ENCODE measurements at regions not wholly inside any gene's neighbourhood (a gene's known extent, or its start where the extent isn't known, plus 50 kb on each side); places are given as distances from the start of the nearest gene placed in this dataset.

DNA sequence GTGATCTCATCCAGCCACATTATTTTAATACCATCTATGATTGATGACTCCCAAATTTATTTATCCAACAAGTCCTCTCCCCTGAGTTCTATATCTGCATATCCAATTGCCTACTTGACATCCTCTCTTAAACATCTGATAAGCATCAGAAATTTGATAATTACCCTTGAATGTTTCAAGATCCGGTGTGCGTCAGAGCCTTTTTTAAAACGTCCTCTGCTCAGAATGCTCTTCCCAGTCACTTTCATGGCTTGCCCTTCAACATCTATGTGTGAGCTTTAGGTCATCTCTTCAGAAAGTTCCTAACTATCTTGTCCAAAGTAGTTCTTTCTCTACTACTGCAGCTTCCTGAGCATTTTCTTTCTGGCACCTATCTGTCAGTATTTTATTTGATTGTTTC, 364.3 kb downstream of the PLPP3 start:
- Histone ChIP-seq H3K27me3 (replicated peaks; ENCODE audit: control insufficient read depth, insufficient read depth, low read length) (no peaks in the 10 kb centered on the region), H3K4me3 (ENCODE audit: low read length) (no peak overlapping the region), H3K9ac (ENCODE audit: low read length) (no peak overlapping the region), H3K36me3 (ENCODE audit: control insufficient read depth, insufficient read depth, low read length, severe bottlenecking) (no peaks in the 10 kb centered on the region), H3K9me3 (ENCODE audit: control insufficient read depth, low read length) (no peaks in the 10 kb centered on the region), H3K4me1 (ENCODE audit: control insufficient read depth, insufficient read depth, low read length) (peaks cover 12% of the 10 kb centered on the region)
- DNase-seq (ENCODE audit: low read depth), result no peak

DNA sequence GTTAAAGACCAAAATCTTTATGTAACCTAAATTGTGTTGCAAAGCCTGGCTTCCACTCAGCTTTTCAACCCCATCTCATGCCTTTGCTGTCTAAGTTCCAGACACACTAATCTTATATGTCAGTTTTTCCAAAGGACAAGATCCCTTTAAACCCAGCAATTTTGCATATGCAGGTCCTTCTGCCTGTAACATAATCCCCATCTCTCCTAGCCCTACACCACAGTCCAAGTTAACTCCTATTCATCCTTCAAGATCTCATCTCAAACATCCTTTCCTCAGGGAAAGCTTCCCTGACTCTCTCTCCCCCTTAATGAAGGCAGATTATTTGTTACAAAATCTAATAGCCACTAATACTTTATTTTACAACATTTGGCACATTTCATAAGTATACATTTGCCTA, 366.3 kb downstream of the PLPP3 start:
- no peak for DNase-seq (ENCODE audit: low read depth)
- no peak overlapping the region for H3K9ac ChIP-seq (ENCODE audit: low read length)
- no peaks in the 10 kb centered on the region for H3K36me3 ChIP-seq (ENCODE audit: control insufficient read depth, insufficient read depth, low read length, severe bottlenecking)
- H3K4me3 ChIP-seq (ENCODE audit: low read length), result no peak overlapping the region
- peaks cover 12% of the 10 kb centered on the region for H3K4me1 ChIP-seq (ENCODE audit: control insufficient read depth, insufficient read depth, low read length)
- H3K9me3 ChIP-seq (ENCODE audit: control insufficient read depth, low read length), result no peaks in the 10 kb centered on the region
- no peaks in the 10 kb centered on the region for H3K27me3 ChIP-seq (replicated peaks; ENCODE audit: control insufficient read depth, insufficient read depth, low read length)

DNA sequence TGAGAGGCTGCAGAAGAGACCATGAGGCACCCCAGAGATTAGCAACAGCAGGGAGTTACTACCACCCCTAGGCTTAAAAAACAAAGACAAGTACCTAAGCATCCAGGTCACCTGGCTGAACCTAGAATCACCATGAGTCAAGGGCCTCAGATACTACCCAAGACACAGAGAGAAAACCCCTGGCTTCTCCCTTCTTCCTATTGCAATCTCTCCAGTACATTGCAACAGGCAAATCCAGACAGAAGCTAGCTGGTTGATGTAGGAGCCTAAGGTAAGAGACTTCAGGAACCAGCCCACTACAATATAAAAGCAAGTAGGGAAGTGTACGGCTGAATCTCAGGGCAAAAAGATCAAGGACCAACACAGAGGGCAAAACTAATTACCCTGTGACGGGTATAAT, 367.2 kb downstream of the PLPP3 start:
- H3K4me1 ChIP-seq (ENCODE audit: control insufficient read depth, insufficient read depth, low read length), result peaks cover 12% of the 10 kb centered on the region
- no peaks in the 10 kb centered on the region for H3K27me3 ChIP-seq (replicated peaks; ENCODE audit: control insufficient read depth, insufficient read depth, low read length)
- H3K9me3 ChIP-seq (ENCODE audit: control insufficient read depth, low read length), result peaks cover 8% of the 10 kb centered on the region
- no peak overlapping the region for H3K9ac ChIP-seq (ENCODE audit: low read length)
- DNase-seq (ENCODE audit: low read depth), result no peak
- no peaks in the 10 kb centered on the region for H3K36me3 ChIP-seq (ENCODE audit: control insufficient read depth, insufficient read depth, low read length, severe bottlenecking)
- no peak overlapping the region for H3K4me3 ChIP-seq (ENCODE audit: low read length)

DNA sequence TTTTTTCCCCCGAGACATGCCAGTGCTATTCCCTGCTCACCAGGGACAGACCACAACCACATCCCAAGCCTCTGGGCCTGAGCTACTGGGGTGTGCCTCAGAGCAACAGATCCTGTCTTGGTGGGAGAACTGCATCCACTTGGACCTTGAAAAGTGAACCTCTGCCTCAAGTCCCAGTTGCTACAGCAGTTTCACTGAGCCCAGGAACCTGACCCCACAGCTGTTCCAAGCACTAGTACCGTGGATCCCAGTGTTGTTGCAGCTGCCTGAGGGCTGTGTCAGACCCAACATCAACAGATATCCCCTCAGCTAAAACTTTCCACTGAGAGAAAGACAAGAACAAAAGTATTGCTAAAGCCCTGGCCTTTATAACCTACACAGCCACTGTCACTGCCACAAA, 373.0 kb downstream of the PLPP3 start:
- H3K9me3 ChIP-seq (ENCODE audit: control insufficient read depth, low read length), result peaks cover 18% of the 10 kb centered on the region
- no peak overlapping the region for H3K4me3 ChIP-seq (ENCODE audit: low read length)
- DNase-seq (ENCODE audit: low read depth), result no peak
- no peaks in the 10 kb centered on the region for H3K36me3 ChIP-seq (ENCODE audit: control insufficient read depth, insufficient read depth, low read length, severe bottlenecking)
- peaks cover 6% of the 10 kb centered on the region for H3K4me1 ChIP-seq (ENCODE audit: control insufficient read depth, insufficient read depth, low read length)
- H3K9ac ChIP-seq (ENCODE audit: low read length), result no peak overlapping the region
- no peaks in the 10 kb centered on the region for H3K27me3 ChIP-seq (replicated peaks; ENCODE audit: control insufficient read depth, insufficient read depth, low read length)

DNA sequence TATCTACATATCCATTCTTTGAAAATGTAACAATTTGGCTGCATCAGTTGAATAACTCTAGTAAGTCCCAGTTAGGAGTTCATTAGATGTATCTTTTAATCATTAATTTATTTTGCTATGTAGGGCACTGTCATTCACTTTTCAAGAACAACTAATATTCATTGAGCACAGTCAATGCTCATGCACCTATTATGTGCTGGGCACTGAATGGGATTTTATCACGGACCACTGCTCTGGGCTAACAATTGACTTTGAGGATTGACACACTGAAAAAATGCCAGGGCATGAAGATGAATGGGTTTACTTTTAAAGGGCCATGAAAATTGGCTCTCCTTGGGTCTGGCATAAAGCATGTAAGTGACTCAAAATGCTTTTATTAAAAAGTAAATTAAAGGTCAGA, 375.2 kb downstream of the PLPP3 start:
- H3K27me3 ChIP-seq (replicated peaks; ENCODE audit: control insufficient read depth, insufficient read depth, low read length), result no peaks in the 10 kb centered on the region
- peaks cover 6% of the 10 kb centered on the region for H3K4me1 ChIP-seq (ENCODE audit: control insufficient read depth, insufficient read depth, low read length)
- H3K36me3 ChIP-seq (ENCODE audit: control insufficient read depth, insufficient read depth, low read length, severe bottlenecking), result no peaks in the 10 kb centered on the region
- H3K9me3 ChIP-seq (ENCODE audit: control insufficient read depth, low read length), result peaks cover 18% of the 10 kb centered on the region
- no peak overlapping the region for H3K4me3 ChIP-seq (ENCODE audit: low read length)
- no peak for DNase-seq (ENCODE audit: low read depth)
- H3K9ac ChIP-seq (ENCODE audit: low read length), result no peak overlapping the region

DNA sequence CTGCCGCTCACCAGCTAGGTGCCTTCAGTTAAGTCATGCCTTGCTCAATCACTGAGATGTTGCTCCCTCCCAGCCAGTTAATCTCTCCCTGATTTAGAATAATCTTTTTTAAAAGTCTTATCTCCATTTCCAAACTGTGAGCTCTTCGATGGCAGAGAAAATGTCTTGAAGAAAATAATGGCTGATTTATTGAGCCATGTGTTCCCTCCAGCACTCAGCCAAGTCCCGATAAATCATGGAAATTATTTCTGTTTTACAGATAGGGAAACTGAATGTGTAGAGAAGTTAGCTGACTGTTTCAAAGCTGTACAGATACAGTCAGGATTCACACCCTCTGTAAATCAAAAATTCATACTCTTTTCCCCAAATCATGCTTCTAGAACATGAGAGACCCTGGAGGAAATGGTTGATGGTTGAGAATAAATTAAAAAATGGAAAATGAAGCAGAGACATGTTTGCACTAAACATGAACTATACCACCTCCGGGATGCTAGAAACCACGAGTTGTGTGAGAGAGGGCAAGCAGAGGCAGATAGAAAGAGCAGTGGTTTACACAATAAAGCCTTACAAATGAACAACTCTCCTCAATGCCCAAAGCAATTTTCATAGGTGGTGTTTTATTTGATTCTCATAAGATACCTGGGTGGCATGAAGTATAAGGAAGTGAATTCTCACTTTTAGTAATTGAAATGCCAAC, 376.4 kb downstream of the PLPP3 start:
- no peak overlapping the region for H3K4me3 ChIP-seq (ENCODE audit: low read length)
- no peaks in the 10 kb centered on the region for H3K36me3 ChIP-seq (ENCODE audit: control insufficient read depth, insufficient read depth, low read length, severe bottlenecking)
- no peak for DNase-seq (ENCODE audit: low read depth)
- peaks cover 18% of the 10 kb centered on the region for H3K9me3 ChIP-seq (ENCODE audit: control insufficient read depth, low read length)
- H3K4me1 ChIP-seq (ENCODE audit: control insufficient read depth, insufficient read depth, low read length), result peaks cover 6% of the 10 kb centered on the region
- H3K27me3 ChIP-seq (replicated peaks; ENCODE audit: control insufficient read depth, insufficient read depth, low read length), result no peaks in the 10 kb centered on the region
- no peak overlapping the region for H3K9ac ChIP-seq (ENCODE audit: low read length)

DNA sequence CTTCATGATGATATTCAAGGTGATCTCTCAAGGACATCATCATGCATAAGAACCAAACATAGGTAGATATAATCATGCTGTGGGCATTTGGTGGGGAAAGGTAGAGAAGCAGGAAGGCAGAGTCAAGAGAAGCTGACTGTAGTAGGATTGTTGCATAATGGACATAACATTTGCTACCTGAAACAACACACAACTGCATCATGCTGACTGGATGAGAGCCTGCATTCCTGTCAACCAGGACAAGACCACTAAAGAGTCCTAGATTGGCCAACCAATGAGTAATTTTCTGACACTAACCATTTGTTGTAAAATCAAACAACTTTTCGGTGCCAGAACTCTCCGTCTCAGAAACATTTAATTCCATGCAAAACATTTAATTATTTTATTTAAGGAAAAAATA, 377.2 kb downstream of the PLPP3 start:
- Histone ChIP-seq H3K4me1 (ENCODE audit: control insufficient read depth, insufficient read depth, low read length) (peaks cover 6% of the 10 kb centered on the region), H3K4me3 (ENCODE audit: low read length) (no peak overlapping the region), H3K27me3 (replicated peaks; ENCODE audit: control insufficient read depth, insufficient read depth, low read length) (no peaks in the 10 kb centered on the region), H3K9ac (ENCODE audit: low read length) (no peak overlapping the region), H3K36me3 (ENCODE audit: control insufficient read depth, insufficient read depth, low read length, severe bottlenecking) (no peaks in the 10 kb centered on the region), H3K9me3 (ENCODE audit: control insufficient read depth, low read length) (peaks cover 10% of the 10 kb centered on the region)
- no peak for DNase-seq (ENCODE audit: low read depth)

DNA sequence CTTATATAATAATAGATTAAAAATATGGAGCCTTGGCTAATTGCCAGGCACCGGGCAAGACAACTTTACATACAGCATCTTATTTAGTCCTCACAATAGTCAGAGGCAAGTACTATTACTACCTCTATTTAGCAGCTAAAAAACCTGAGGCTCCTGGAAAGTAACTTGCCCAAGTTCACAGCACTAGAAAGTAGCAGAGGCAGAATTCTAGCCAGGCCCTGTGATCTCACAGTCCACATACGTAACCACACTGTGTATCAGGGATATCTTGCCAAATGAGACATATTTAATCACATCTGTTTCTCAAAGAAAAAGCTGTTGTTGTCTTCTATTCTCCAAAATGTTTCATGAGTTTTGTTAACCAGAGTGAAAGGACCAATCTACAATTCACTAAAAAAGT, 378.5 kb downstream of the PLPP3 start:
- Histone ChIP-seq H3K4me1 (ENCODE audit: control insufficient read depth, insufficient read depth, low read length) (peaks cover 10% of the 10 kb centered on the region), H3K9ac (ENCODE audit: low read length) (no peak overlapping the region), H3K36me3 (ENCODE audit: control insufficient read depth, insufficient read depth, low read length, severe bottlenecking) (no peaks in the 10 kb centered on the region), H3K4me3 (ENCODE audit: low read length) (no peak overlapping the region), H3K27me3 (replicated peaks; ENCODE audit: control insufficient read depth, insufficient read depth, low read length) (no peaks in the 10 kb centered on the region), H3K9me3 (ENCODE audit: control insufficient read depth, low read length) (no peaks in the 10 kb centered on the region)
- no peak for DNase-seq (ENCODE audit: low read depth)

DNA sequence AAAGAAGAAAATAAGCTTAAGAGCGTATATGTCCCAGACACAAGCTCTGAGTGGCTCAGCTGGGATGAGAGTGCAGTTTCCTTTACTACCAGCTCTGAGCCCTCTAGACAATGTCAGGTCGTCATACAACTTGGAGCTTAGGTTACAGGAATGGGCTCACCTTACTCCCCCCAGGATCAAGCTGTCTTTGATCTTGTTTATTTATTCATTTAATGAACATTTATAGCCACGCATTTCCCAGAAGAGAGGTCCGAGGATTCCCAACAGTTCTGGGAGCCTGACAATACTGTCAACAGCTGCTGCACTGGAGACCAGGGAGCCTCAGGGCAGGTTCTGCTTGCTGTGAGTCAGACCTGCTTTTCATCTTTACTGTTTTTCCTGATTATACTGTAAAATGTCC, 378.9 kb downstream of the PLPP3 start:
- no peaks in the 10 kb centered on the region for H3K9me3 ChIP-seq (ENCODE audit: control insufficient read depth, low read length)
- DNase-seq (ENCODE audit: low read depth), result peak; percentile 81
- no peak overlapping the region for H3K9ac ChIP-seq (ENCODE audit: low read length)
- H3K4me1 ChIP-seq (ENCODE audit: control insufficient read depth, insufficient read depth, low read length), result peaks cover 10% of the 10 kb centered on the region
- H3K4me3 ChIP-seq (ENCODE audit: low read length), result no peak overlapping the region
- no peaks in the 10 kb centered on the region for H3K27me3 ChIP-seq (replicated peaks; ENCODE audit: control insufficient read depth, insufficient read depth, low read length)
- H3K36me3 ChIP-seq (ENCODE audit: control insufficient read depth, insufficient read depth, low read length, severe bottlenecking), result no peaks in the 10 kb centered on the region

DNA sequence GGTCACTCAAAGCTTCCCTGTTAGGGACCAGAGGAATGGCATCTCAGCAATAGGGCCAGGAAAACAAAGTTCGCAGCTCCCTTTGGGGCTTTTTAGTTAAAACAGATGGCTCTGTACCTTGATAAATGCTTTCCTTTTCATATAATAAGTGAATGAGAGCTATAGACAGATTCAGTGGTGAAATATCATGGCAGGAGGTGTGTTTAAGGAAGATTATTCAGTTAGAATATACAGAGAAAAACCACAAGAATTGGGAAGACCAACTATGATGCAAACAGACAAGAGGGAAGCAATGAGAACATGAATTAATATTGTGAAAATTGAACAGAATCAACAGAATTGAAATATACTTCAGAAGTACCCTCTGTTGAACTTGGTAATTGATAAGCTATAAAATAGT, 379.4 kb downstream of the PLPP3 start:
- H3K4me1 ChIP-seq (ENCODE audit: control insufficient read depth, insufficient read depth, low read length), result peaks cover 14% of the 10 kb centered on the region
- no peaks in the 10 kb centered on the region for H3K27me3 ChIP-seq (replicated peaks; ENCODE audit: control insufficient read depth, insufficient read depth, low read length)
- no peaks in the 10 kb centered on the region for H3K36me3 ChIP-seq (ENCODE audit: control insufficient read depth, insufficient read depth, low read length, severe bottlenecking)
- H3K9me3 ChIP-seq (ENCODE audit: control insufficient read depth, low read length), result no peaks in the 10 kb centered on the region
- no peak overlapping the region for H3K9ac ChIP-seq (ENCODE audit: low read length)
- DNase-seq (ENCODE audit: low read depth), result peak; percentile 37
- no peak overlapping the region for H3K4me3 ChIP-seq (ENCODE audit: low read length)

DNA sequence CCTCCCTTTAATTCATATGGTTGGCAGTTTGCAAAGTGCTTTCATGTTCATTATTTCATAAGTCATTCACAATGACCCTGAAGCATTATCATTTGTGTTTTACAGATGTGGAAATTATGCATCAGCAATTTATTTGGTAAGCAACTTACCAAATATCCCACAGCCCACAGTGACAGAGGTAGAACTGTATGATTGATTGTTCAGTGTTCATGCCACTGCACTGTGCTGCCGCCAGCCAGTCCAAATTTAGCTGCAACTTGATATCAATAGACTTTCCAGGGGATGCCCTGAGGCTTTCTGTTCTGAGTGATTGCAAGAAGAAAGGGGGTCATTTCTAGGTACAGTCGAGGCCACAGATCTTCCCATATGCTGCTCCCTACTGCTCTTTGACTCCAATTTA, 380.3 kb downstream of the PLPP3 start:
- Histone ChIP-seq H3K4me3 (ENCODE audit: low read length) (no peak overlapping the region), H3K9ac (ENCODE audit: low read length) (no peak overlapping the region), H3K36me3 (ENCODE audit: control insufficient read depth, insufficient read depth, low read length, severe bottlenecking) (no peaks in the 10 kb centered on the region), H3K27me3 (replicated peaks; ENCODE audit: control insufficient read depth, insufficient read depth, low read length) (no peaks in the 10 kb centered on the region), H3K9me3 (ENCODE audit: control insufficient read depth, low read length) (no peaks in the 10 kb centered on the region), H3K4me1 (ENCODE audit: control insufficient read depth, insufficient read depth, low read length) (peaks cover 22% of the 10 kb centered on the region)
- peak; percentile 32 for DNase-seq (ENCODE audit: low read depth)

DNA sequence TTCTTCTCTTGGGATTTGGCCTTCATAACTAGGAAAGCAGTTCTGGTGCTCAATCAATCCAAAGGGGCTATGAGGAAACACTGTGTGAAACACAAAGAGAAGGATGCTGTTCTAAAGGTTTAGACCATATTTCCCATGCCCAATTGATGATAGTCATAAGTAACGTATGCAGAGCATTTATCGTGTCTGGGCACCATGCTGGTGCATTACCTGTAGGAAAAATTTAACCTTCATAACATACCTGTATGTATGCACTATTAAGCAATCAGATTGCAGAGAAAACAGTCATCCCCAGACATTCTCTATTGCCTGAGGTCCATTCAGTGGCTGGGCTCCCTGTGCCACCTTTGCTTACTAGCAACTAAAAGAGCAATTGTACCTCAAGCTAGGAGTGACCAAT, 381.4 kb downstream of the PLPP3 start:
- no peak overlapping the region for H3K4me3 ChIP-seq (ENCODE audit: low read length)
- no peak overlapping the region for H3K9ac ChIP-seq (ENCODE audit: low read length)
- H3K27me3 ChIP-seq (replicated peaks; ENCODE audit: control insufficient read depth, insufficient read depth, low read length), result no peaks in the 10 kb centered on the region
- H3K36me3 ChIP-seq (ENCODE audit: control insufficient read depth, insufficient read depth, low read length, severe bottlenecking), result no peaks in the 10 kb centered on the region
- DNase-seq (ENCODE audit: low read depth), result no peak
- H3K4me1 ChIP-seq (ENCODE audit: control insufficient read depth, insufficient read depth, low read length), result peaks cover 26% of the 10 kb centered on the region
- no peaks in the 10 kb centered on the region for H3K9me3 ChIP-seq (ENCODE audit: control insufficient read depth, low read length)
